ENCODE measurements at regions not wholly inside any gene's neighbourhood (a gene's known extent, or its start where the extent isn't known, plus 50 kb on each side); places are given as distances from the start of the nearest gene placed in this dataset.

GRCh38 chr3:13202744-13203397 lies 129.6 kb upstream of the IQSEC1 start:
- intact Hi-C loops (cut with DNase I) = no loop called here
- DNase-seq (peak in 1 of 3 donors; percentile 43), ATAC-seq (no peak)
- 90% methylated on average over 7 of the region's 16 CpGs for WGBS (ENCODE audit: insufficient coverage, low coverage, low lambda C conversion rate, missing lambda C conversion rate)
- no peak for TF ChIP-seq POLR2A (IDR thresholded peaks at IDR 0.05)
- no peak for TF ChIP-seq CTCF (IDR thresholded peaks at IDR 0.05)
- Histone ChIP-seq H3K36me3 (no peaks in the 10 kb centered on the region), H3K27ac (no peak overlapping the region), H3K9me3 (no peaks in the 10 kb centered on the region), H3K4me1 (peaks cover 0 to 6% (median 0%) of the 10 kb centered on the region in 4 donors), H3K27me3 (no peaks in the 10 kb centered on the region), H3K4me3 (no peak overlapping the region)

GRCh38 chr3:13201851-13202250 lies 128.6 kb upstream of the IQSEC1 start:
- Histone ChIP-seq H3K4me1 (peaks cover 0 to 13% (median 2%) of the 10 kb centered on the region in 4 donors), H3K27ac (no peak overlapping the region), H3K36me3 (no peaks in the 10 kb centered on the region), H3K4me3 (no peak overlapping the region), H3K27me3 (no peaks in the 10 kb centered on the region), H3K9me3 (no peaks in the 10 kb centered on the region)
- 67% methylated on average over 3 of the region's 3 CpGs for WGBS (ENCODE audit: insufficient coverage, low coverage, low lambda C conversion rate, missing lambda C conversion rate)
- intact Hi-C loops (cut with DNase I) = no loop called here
- ATAC-seq (no peak), DNase-seq (no peak)
- TF ChIP-seq CTCF (IDR thresholded peaks at IDR 0.05) (no peak), POLR2A (IDR thresholded peaks at IDR 0.05) (no peak)

- no peaks in the 10 kb centered on the region for H3K9me3 ChIP-seq
- no peaks in the 10 kb centered on the region for H3K36me3 ChIP-seq
- H3K4me1 ChIP-seq = peaks cover 0 to 13% (median 2%) of the 10 kb centered on the region in 4 donors
- H3K4me3 ChIP-seq = no peak overlapping the region
- 50% methylated on average over 4 of the region's 7 CpGs for WGBS (ENCODE audit: insufficient coverage, low coverage, low lambda C conversion rate, missing lambda C conversion rate)
- H3K27me3 ChIP-seq = no peaks in the 10 kb centered on the region
- DNase-seq (no peak), ATAC-seq (no peak)
- TF ChIP-seq POLR2A (IDR thresholded peaks at IDR 0.05) = no peak
- no peak for TF ChIP-seq CTCF (IDR thresholded peaks at IDR 0.05)
- H3K27ac ChIP-seq = no peak overlapping the region
- intact Hi-C loops (cut with DNase I) = no loop called here
These were observed 127.7 kb upstream of the IQSEC1 start for GRCh38 chr3:13200946-13201345.

- H3K36me3 ChIP-seq = no peaks in the 10 kb centered on the region
- H3K4me1 ChIP-seq = peaks cover 0 to 13% (median 2%) of the 10 kb centered on the region in 4 donors
- H3K27me3 ChIP-seq = no peaks in the 10 kb centered on the region
- H3K9me3 ChIP-seq = no peaks in the 10 kb centered on the region
- no peak for ATAC-seq
- TF ChIP-seq CTCF (IDR thresholded peaks at IDR 0.05) = no peak
- no peak for TF ChIP-seq POLR2A (IDR thresholded peaks at IDR 0.05)
- DNase-seq = peak in 2 of 3 donors; percentile 11 to 42
- WGBS (ENCODE audit: insufficient coverage, low coverage, low lambda C conversion rate, missing lambda C conversion rate) = 51% methylated on average over 5 of the region's 8 CpGs
- H3K27ac ChIP-seq = no peak overlapping the region
- no peak overlapping the region for H3K4me3 ChIP-seq
- intact Hi-C loops (cut with DNase I) = no loop called here
These were observed 127.2 kb upstream of the IQSEC1 start for GRCh38 chr3:13200465-13200864.

Data from right lobe of liver (tissue), 6 donors.